Hepatocyte (in vitro differentiated cells): ENCODE measurements at regions not wholly inside any gene's neighbourhood (a gene's known extent, or its start where the extent isn't known, plus 50 kb on each side); places are given as distances from the start of the nearest gene placed in this dataset.

Experiments
- DNase-seq: peaks from one replicate; pipeline ENCODE4 v3.0.0-alpha.2; 2016; ENCODE audit warnings: low spot score
- H2AFZ ChIP-seq: fragments of 200-600 bp; sonication (generic); 2 replicates; pipeline ENCODE4 v1.6.0; 2016; ENCODE audit warnings: antibody characterized with exemption, mild to moderate bottlenecking
- H3K27ac ChIP-seq: fragments of 200-600 bp; sonication (generic); 2 replicates; pipeline ENCODE4 v1.5.1; 2016; ENCODE audit warnings: mild to moderate bottlenecking
- H3K27me3 ChIP-seq: fragments of 200-600 bp; sonication (generic); 2 replicates; pipeline ENCODE4 v1.6.1; 2016
- H3K36me3 ChIP-seq: fragments of 200-600 bp; sonication (generic); replicated peaks from 2 replicates; pipeline ENCODE4 v1.5.1; 2016; ENCODE audit warnings: low read depth; ENCODE audit not compliant: insufficient read depth
- H3K4me1 ChIP-seq: fragments of 200-600 bp; sonication (generic); 2 replicates; pipeline ENCODE4 v1.5.1; 2016; ENCODE audit warnings: mild to moderate bottlenecking, moderate library complexity; ENCODE audit not compliant: insufficient read depth
- H3K4me2 ChIP-seq: fragments of 200-600 bp; sonication (generic); 2 replicates; pipeline ENCODE4 v1.6.0; 2016
- H3K4me3 ChIP-seq: fragments of 200-600 bp; sonication (generic); 2 replicates; pipeline ENCODE4 v1.5.1; 2016; ENCODE audit warnings: mild to moderate bottlenecking
- H3K79me2 ChIP-seq: fragments of 200-600 bp; sonication (generic); 2 replicates; pipeline ENCODE4 v1.6.0; 2017; ENCODE audit warnings: mild to moderate bottlenecking
- H3K9me2 ChIP-seq: fragments of 200-600 bp; sonication (generic); replicated peaks from 2 replicates; pipeline ENCODE4 v1.6.0; 2017; ENCODE audit warnings: mild to moderate bottlenecking; ENCODE audit not compliant: insufficient read depth
- H3K9me3 ChIP-seq: fragments of 200-600 bp; sonication (generic); 2 replicates; pipeline ENCODE4 v1.5.1; 2016; ENCODE audit warnings: low read depth, mild to moderate bottlenecking
- H4K20me1 ChIP-seq: fragments of 200-600 bp; sonication (generic); 2 replicates; pipeline ENCODE4 v1.6.0; 2016; ENCODE audit warnings: mild to moderate bottlenecking; ENCODE audit not compliant: insufficient read depth, poor library complexity, severe bottlenecking
- CTCF ChIP-seq: fragments of 200-600 bp; sonication (generic); IDR thresholded peaks from 2 replicates; pipeline ENCODE4 v1.5.1; 2016; ENCODE audit warnings: antibody characterized with exemption, mild to moderate bottlenecking; ENCODE audit not compliant: poor library complexity
- EZH2 ChIP-seq: fragments of 200-600 bp; sonication (generic); IDR thresholded peaks from 2 replicates; pipeline ENCODE4 v1.6.1; 2016; ENCODE audit warnings: antibody characterized with exemption, mild to moderate bottlenecking, borderline replicate concordance
- EZH2phosphoT487 ChIP-seq: fragments of 200-600 bp; sonication (generic); IDR thresholded peaks from one replicate; pipeline ENCODE4 v1.6.1; 2018; ENCODE audit warnings: antibody characterized with exemption, mild to moderate bottlenecking, low read depth, moderate library complexity; ENCODE audit not compliant: unreplicated experiment, severe bottlenecking
- WGBS: methylation state at CpG from one replicate; pipeline ENCODE4 v1.1.6; 2016; ENCODE audit warnings: low lambda C conversion rate; ENCODE audit errors: missing lambda C conversion rate; 5-methylcytosine and 5-hydroxymethylcytosine counted together

- H2AFZ ChIP-seq: no peak overlapping the region
Observed at GRCh38 chr10:35720366-35720765, 78.3 kb upstream of the FZD8 start.

GRCh38 chr10:35716776-35717175 is 74.7 kb upstream of the FZD8 start:
- Histone ChIP-seq H3K79me2 (no peaks in the 10 kb centered on the region), H3K4me2 (no peak overlapping the region), H3K4me1 (no peaks in the 10 kb centered on the region), H3K4me3 (no peak overlapping the region), H3K9me3 (no peaks in the 10 kb centered on the region), H3K9me2 (no peaks in the 10 kb centered on the region), H3K36me3 (no peaks in the 10 kb centered on the region), H3K27ac (no peak overlapping the region), H4K20me1 (no peaks in the 10 kb centered on the region), H2AFZ (no peak overlapping the region), H3K27me3 (no peaks in the 10 kb centered on the region)
- no peak for DNase-seq
- no peak for TF ChIP-seq CTCF
- TF ChIP-seq EZH2: no peak
- TF ChIP-seq EZH2phosphoT487: no peak
- WGBS: 86% methylated on average over 1 of the region's 1 CpG

More at GRCh38 chr10:35720366-35720765, 78.3 kb upstream of the FZD8 start:
- Histone ChIP-seq H3K9me3 (no peaks in the 10 kb centered on the region), H3K27me3 (no peaks in the 10 kb centered on the region), H3K27ac (no peak overlapping the region), H3K4me2 (no peak overlapping the region), H3K36me3 (no peaks in the 10 kb centered on the region), H3K79me2 (no peaks in the 10 kb centered on the region), H4K20me1 (no peaks in the 10 kb centered on the region), H3K4me3 (no peak overlapping the region), H3K9me2 (no peaks in the 10 kb centered on the region), H3K4me1 (no peaks in the 10 kb centered on the region)
- TF ChIP-seq CTCF: no peak
- TF ChIP-seq EZH2phosphoT487: no peak
- no peak for TF ChIP-seq EZH2
- WGBS: 94% methylated on average over 2 of the region's 2 CpGs
- DNase-seq: no peak

- H3K4me1 ChIP-seq: no peaks in the 10 kb centered on the region
- no peak overlapping the region for H2AFZ ChIP-seq
- DNase-seq: no peak
- H3K36me3 ChIP-seq: no peaks in the 10 kb centered on the region
- no peak overlapping the region for H3K4me2 ChIP-seq
- H3K27ac ChIP-seq: no peak overlapping the region
- H3K27me3 ChIP-seq: no peaks in the 10 kb centered on the region
- no peak overlapping the region for H3K4me3 ChIP-seq
- WGBS: 47% methylated on average over 3 of the region's 3 CpGs
- H3K9me2 ChIP-seq: no peaks in the 10 kb centered on the region
- H3K9me3 ChIP-seq: no peaks in the 10 kb centered on the region
- no peaks in the 10 kb centered on the region for H3K79me2 ChIP-seq
- no peak for TF ChIP-seq CTCF
- TF ChIP-seq EZH2phosphoT487: no peak
- TF ChIP-seq EZH2: no peak
- no peaks in the 10 kb centered on the region for H4K20me1 ChIP-seq
Observed at GRCh38 chr10:35712486-35712885, 70.4 kb upstream of the FZD8 start.
